CD4-positive, alpha-beta T cell (primary cell): ENCODE measurements at regions not wholly inside any gene's neighbourhood (a gene's known extent, or its start where the extent isn't known, plus 50 kb on each side); places are given as distances from the start of the nearest gene placed in this dataset.

ENCODE experiments used
- ATAC-seq: fragments of 200-7000 bp; cut with Tn5 transposase; one replicate; pipeline ENCODE4 v1.10.0; 2022; ENCODE audit warnings: mild to moderate bottlenecking; ENCODE audit not compliant: poor library complexity
- CTCF ChIA-PET: fragments of 350-600 bp; sonication (Branson Sonifier 250); formaldehyde crosslinking; loops from one replicate; lab custom pipeline; 2021; ENCODE audit warnings: antibody characterized with exemption, inconsistent platforms; lab: Charles Lee
- POLR2A ChIA-PET: fragments of 350-600 bp; sonication (Branson Sonifier 250); formaldehyde crosslinking; loops from one replicate; lab custom pipeline; 2021; ENCODE audit warnings: antibody characterized with exemption, inconsistent platforms; lab: Charles Lee
- DNase-seq, 14 experiments: peaks; one replicate each; pipeline ENCODE4 v3.0.0-alpha.2; 2013 to 2020; ENCODE audit warnings: mixed read lengths in 2 of 14
- H3K27ac ChIP-seq, 2 donors: one replicate each; pipeline versions ENCODE4 v1.5.1 to v1.7.0; 2013; ENCODE audit warnings: low read length in 2 of 2, low read depth in 1 of 2, mild to moderate bottlenecking in 1 of 2
- H3K27me3 ChIP-seq, 2 experiments: 1 replicate in 1 of 2; 2 replicates in 1 of 2; pipeline versions ENCODE4 v1.6.1 to v1.7.0; 2013; ENCODE audit warnings: low read length in 2 of 2, control low read depth in 1 of 2, mild to moderate bottlenecking in 1 of 2, moderate library complexity in 1 of 2; ENCODE audit not compliant: insufficient read depth in 2 of 2, control insufficient read depth in 1 of 2
- H3K36me3 ChIP-seq: one replicate; pipeline ENCODE4 v1.6.1; 2013; ENCODE audit warnings: low read length, control low read depth; ENCODE audit not compliant: insufficient read depth
- H3K4me1 ChIP-seq: one replicate; pipeline ENCODE4 v1.6.1; 2013; ENCODE audit warnings: low read length, control low read depth; ENCODE audit not compliant: insufficient read depth
- H3K4me3 ChIP-seq: one replicate; pipeline ENCODE4 v1.5.1; 2013; ENCODE audit warnings: mild to moderate bottlenecking, low read length, moderate library complexity
- H3K9me3 ChIP-seq, 2 experiments: 1 replicate in 1 of 2; 2 replicates in 1 of 2; pipeline versions ENCODE4 v1.6.1 to v1.7.0; 2013; ENCODE audit warnings: low read length in 2 of 2, mild to moderate bottlenecking in 2 of 2, control low read depth in 1 of 2, moderate library complexity in 1 of 2; ENCODE audit not compliant: control insufficient read depth in 1 of 2, insufficient read depth in 1 of 2
- H3K27ac Mint-ChIP-seq: one replicate; pipeline ENCODE4 v1.8.0; 2020; ENCODE audit warnings: mixed read lengths
- H3K27me3 Mint-ChIP-seq: one replicate; pipeline ENCODE4 v1.8.0; 2021; ENCODE audit warnings: mixed read lengths
- H3K36me3 Mint-ChIP-seq: one replicate; pipeline ENCODE4 v1.8.0; 2021; ENCODE audit warnings: low read depth, mixed read lengths
- H3K4me1 Mint-ChIP-seq: one replicate; pipeline ENCODE4 v1.8.0; 2021; ENCODE audit warnings: low read depth, mixed read lengths
- H3K4me3 Mint-ChIP-seq: one replicate; pipeline ENCODE4 v1.8.0; 2020; ENCODE audit warnings: mild to moderate bottlenecking, mixed read lengths
- H3K9me3 Mint-ChIP-seq: one replicate; pipeline ENCODE4 v1.8.0; 2020; ENCODE audit warnings: mixed read lengths
- intact Hi-C, 2 experiments: fragments of 100-400 bp; cut with DNase I in 1 of 2; cut with micrococcal nuclease in 1 of 2; formaldehyde crosslinking; loops; one replicate each; pipeline versions ENCODE4 v1.15.1 to v1.9.0; 2023 to 2025; cut with DNase I, micrococcal nuclease
- TF ChIP-seq, protein P1 (sequence below): fragments of 200-600 bp; IDR thresholded peaks from one replicate; pipeline ENCODE4 v1.8.0; 2022; ENCODE audit warnings: antibody characterized with exemption, mild to moderate bottlenecking

DNA sequence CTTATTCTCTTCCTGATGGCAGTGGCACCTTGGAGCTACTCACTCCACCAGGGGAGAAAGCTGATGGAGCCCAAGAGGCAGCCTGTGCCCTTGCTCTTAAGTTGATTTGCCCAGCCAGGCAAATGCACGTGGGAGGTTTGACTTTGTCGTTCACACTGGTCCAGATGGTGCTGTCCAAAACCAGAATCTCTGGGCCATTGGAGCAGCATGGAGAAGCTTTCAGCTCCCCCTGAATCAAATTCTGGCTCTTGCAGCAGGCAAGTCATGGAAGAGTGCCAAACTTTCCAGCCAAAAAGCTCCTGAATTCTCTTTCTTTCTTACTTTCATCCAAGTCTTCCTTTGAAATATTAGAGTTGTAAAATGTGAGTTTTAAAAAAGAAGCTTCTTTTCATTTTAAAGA is 970.4 kb downstream of the RPA4 start:
- Mint-ChIP-seq H3K27ac (no peak overlapping the region), H3K4me3 (no peak overlapping the region), H3K4me1 (no peaks in the 10 kb centered on the region), H3K36me3 (no peaks in the 10 kb centered on the region), H3K9me3 (no peaks in the 10 kb centered on the region), H3K27me3 (no peaks in the 10 kb centered on the region)
- Histone ChIP-seq H3K4me3 (no peak overlapping the region), H3K27me3 (no peaks in the 10 kb centered on the region), H3K36me3 (no peaks in the 10 kb centered on the region), H3K9me3 (peaks cover 0 to under 1% of the 10 kb centered on the region in 2 experiments), H3K27ac (no peak overlapping the region), H3K4me1 (no peaks in the 10 kb centered on the region)
- no peak for DNase-seq
- CTCF ChIA-PET: no interaction called here
- no peak for ATAC-seq
- TF ChIP-seq, protein P1, sequence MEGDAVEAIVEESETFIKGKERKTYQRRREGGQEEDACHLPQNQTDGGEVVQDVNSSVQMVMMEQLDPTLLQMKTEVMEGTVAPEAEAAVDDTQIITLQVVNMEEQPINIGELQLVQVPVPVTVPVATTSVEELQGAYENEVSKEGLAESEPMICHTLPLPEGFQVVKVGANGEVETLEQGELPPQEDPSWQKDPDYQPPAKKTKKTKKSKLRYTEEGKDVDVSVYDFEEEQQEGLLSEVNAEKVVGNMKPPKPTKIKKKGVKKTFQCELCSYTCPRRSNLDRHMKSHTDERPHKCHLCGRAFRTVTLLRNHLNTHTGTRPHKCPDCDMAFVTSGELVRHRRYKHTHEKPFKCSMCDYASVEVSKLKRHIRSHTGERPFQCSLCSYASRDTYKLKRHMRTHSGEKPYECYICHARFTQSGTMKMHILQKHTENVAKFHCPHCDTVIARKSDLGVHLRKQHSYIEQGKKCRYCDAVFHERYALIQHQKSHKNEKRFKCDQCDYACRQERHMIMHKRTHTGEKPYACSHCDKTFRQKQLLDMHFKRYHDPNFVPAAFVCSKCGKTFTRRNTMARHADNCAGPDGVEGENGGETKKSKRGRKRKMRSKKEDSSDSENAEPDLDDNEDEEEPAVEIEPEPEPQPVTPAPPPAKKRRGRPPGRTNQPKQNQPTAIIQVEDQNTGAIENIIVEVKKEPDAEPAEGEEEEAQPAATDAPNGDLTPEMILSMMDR: no peak
- POLR2A ChIA-PET: no interaction called here
- intact Hi-C loops: no loop called here

DNA sequence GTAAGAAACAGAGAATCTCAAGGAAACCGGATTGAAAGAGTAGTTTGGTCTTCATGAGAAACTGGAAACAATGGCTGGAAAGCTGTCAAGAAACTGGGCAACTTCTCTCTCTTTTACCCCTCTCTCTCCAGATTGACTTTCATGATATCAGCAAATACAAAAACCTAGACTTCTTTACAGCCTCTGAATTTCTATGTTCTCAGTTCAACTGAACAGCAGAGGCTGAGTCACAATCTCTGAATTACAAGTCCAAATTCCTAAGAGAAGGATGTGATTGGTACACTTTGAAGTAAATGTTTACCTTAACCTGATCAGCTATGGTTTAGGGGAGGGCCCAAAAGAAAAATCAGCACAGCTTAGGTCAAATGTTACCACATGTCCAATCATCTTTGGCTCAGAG is 974.9 kb downstream of the RPA4 start:
- Mint-ChIP-seq H3K4me3 (no peak overlapping the region), H3K27me3 (no peaks in the 10 kb centered on the region), H3K27ac (no peak overlapping the region), H3K4me1 (no peaks in the 10 kb centered on the region), H3K36me3 (no peaks in the 10 kb centered on the region), H3K9me3 (no peaks in the 10 kb centered on the region)
- Histone ChIP-seq H3K36me3 (no peaks in the 10 kb centered on the region), H3K27me3 (no peaks in the 10 kb centered on the region), H3K9me3 (no peaks in the 10 kb centered on the region), H3K27ac (no peak overlapping the region), H3K4me3 (no peak overlapping the region), H3K4me1 (no peaks in the 10 kb centered on the region)
- DNase-seq: no peak
- ATAC-seq: no peak
- ChIA-PET POLR2A (no interaction called here), CTCF (no interaction called here)
- TF ChIP-seq, protein P1: no peak
- intact Hi-C loops: no loop called here

- H3K36me3 ChIP-seq: no peaks in the 10 kb centered on the region
- ChIA-PET CTCF (no interaction called here), POLR2A (no interaction called here)
- H3K9me3 ChIP-seq: no peaks in the 10 kb centered on the region
- no peak for DNase-seq
- ATAC-seq: no peak
- no peaks in the 10 kb centered on the region for H3K27me3 ChIP-seq
- H3K27ac ChIP-seq: no peak overlapping the region
- H3K27me3 Mint-ChIP-seq: no peaks in the 10 kb centered on the region
- no peaks in the 10 kb centered on the region for H3K9me3 Mint-ChIP-seq
- H3K4me1 Mint-ChIP-seq: no peaks in the 10 kb centered on the region
- no peak overlapping the region for H3K4me3 Mint-ChIP-seq
- no peak overlapping the region for H3K4me3 ChIP-seq
- TF ChIP-seq, protein P1: no peak
- no peaks in the 10 kb centered on the region for H3K36me3 Mint-ChIP-seq
- intact Hi-C loops: no loop called here
- H3K27ac Mint-ChIP-seq: no peak overlapping the region
- H3K4me1 ChIP-seq: no peaks in the 10 kb centered on the region
Measured at GRCh38 chrX:97860226-97860625, 976.5 kb downstream of the RPA4 start.
